ENCODE measurements at regions not wholly inside any gene's neighbourhood (a gene's known extent, or its start where the extent isn't known, plus 50 kb on each side); places are given as distances from the start of the nearest gene placed in this dataset.

DNA sequence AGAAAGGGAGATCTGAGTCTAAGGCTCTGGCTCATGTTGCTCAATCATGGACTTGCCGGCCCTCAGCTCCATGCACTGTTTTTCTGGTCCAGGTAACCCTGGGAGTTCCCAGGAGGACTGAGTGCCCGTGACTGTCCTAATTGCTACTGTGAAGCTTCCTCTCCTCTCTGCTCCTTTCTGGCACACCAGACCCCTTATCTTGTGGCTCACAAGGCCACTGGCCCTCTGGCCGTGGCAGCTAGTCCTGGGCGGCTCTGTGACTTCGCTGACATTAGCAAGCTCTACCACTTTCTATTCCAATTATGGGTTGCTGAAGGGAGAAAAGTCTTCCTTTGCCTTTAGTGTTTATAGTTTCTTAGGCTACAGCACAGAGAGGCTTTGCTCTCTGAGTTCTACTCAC is 380.2 kb downstream of the RWDD3 start:
- TF ChIP-seq SIX5 (IDR thresholded peaks at IDR 0.05; ENCODE audit: low read depth, low read length) (no peak), CTBP2 (IDR thresholded peaks at IDR 0.05; ENCODE audit: borderline replicate concordance, insufficient read depth, insufficient read length, low read length) (no peak), TAF1 (IDR thresholded peaks at IDR 0.05; ENCODE audit: low read depth, low read length) (no peak), NRF1 (IDR thresholded peaks at IDR 0.05; ENCODE audit: low read depth, low read length) (no peak), CHD2 (IDR thresholded peaks at IDR 0.05; ENCODE audit: low read length) (no peak), RFX5 (IDR thresholded peaks at IDR 0.05; ENCODE audit: borderline replicate concordance, low read depth, low read length) (no peak), ZNF274 (IDR thresholded peaks at IDR 0.05; ENCODE audit: borderline replicate concordance, extremely low read depth, low read length) (no peak), TCF12 (IDR thresholded peaks at IDR 0.05; ENCODE audit: low read depth, low read length) (no peak)
- FAIRE-seq: no peak
- no peak overlapping the region for H3K18ac ChIP-seq (ENCODE audit: extremely low read depth, low read length)

More for the DNA sequence above, 380.2 kb downstream of the RWDD3 start:
- no peak overlapping the region for H2BK20ac ChIP-seq (ENCODE audit: low read length)
- no peaks in the 10 kb centered on the region for H4K20me1 ChIP-seq (replicated peaks in 1 of 2; ENCODE audit: control insufficient read depth in 1 of 2, insufficient read depth in 2 of 2, low read length in 2 of 2)
- H3K56ac ChIP-seq (replicated peaks; ENCODE audit: insufficient read length, low read depth, low read length): no peak overlapping the region
- H3K27ac ChIP-seq (ENCODE audit: low read depth, low read length): no peak overlapping the region
- no peaks in the 10 kb centered on the region for H3K9me3 ChIP-seq (ENCODE audit: insufficient read depth in 2 of 2, low read depth in 1 of 2, low read length in 1 of 2)
- H2BK12ac ChIP-seq (ENCODE audit: low read depth, low read length): no peak overlapping the region
- H3K14ac ChIP-seq (ENCODE audit: insufficient read length): no peak overlapping the region
- POLR2A ChIA-PET (ENCODE audit: partially characterized antibody): no interaction called here
- no peak overlapping the region for H2AK5ac ChIP-seq (ENCODE audit: low read depth, low read length)
- no peak overlapping the region for H4K5ac ChIP-seq (ENCODE audit: insufficient read length, low read depth, low read length)
- H3K4me3 ChIP-seq (ENCODE audit: extremely low read depth in 1 of 4, insufficient read depth in 2 of 4, low read depth in 3 of 4, low read length in 4 of 4): no peak overlapping the region
- DNase-seq (ENCODE audit: low read depth in 1 of 2, low spot score in 2 of 2): no peak
- H3K27me3 ChIP-seq (replicated peaks in 1 of 4; ENCODE audit: control insufficient read depth in 3 of 4, extremely low read depth in 1 of 4, insufficient read depth in 3 of 4, low read length in 3 of 4): no peaks in the 10 kb centered on the region
- no peak overlapping the region for H2BK5ac ChIP-seq (ENCODE audit: low read depth, low read length)
- H3K4ac ChIP-seq (replicated peaks; ENCODE audit: insufficient read length, low read depth, low read length): no peak overlapping the region
- CTCF ChIA-PET (ENCODE audit: partially characterized antibody): no interaction called here
- no peaks in the 10 kb centered on the region for H3K4me1 ChIP-seq (replicated peaks in 1 of 4; ENCODE audit: control insufficient read depth in 3 of 4, insufficient read depth in 4 of 4, low read length in 3 of 4)
- no peak overlapping the region for H2AFZ ChIP-seq (ENCODE audit: low read length)
- no peak overlapping the region for H3K9ac ChIP-seq (replicated peaks in 1 of 4; ENCODE audit: extremely low read depth in 1 of 4, low read depth in 3 of 4, low read length in 3 of 4)
- H3K79me1 ChIP-seq (ENCODE audit: low read depth, low read length): no peaks in the 10 kb centered on the region
- no peak overlapping the region for H3K4me2 ChIP-seq (ENCODE audit: insufficient read depth in 1 of 2, low read depth in 2 of 2, low read length in 2 of 2)
- H2BK120ac ChIP-seq (replicated peaks; ENCODE audit: low read depth, low read length): no peak overlapping the region
- 94% methylated on average over 5 of the region's 5 CpGs; no CpG with 5 or more reads in 1 of the 2 experiments for WGBS, 2 experiments (ENCODE audit: extremely low coverage in 1 of 2, insufficient coverage in 1 of 2, insufficient read length in 1 of 2, insufficient replicate concordance in 2 of 2, low coverage in 1 of 2, low lambda C conversion rate in 2 of 2, missing lambda C conversion rate in 1 of 2)
- no peaks in the 10 kb centered on the region for H3K79me2 ChIP-seq (ENCODE audit: control insufficient read depth in 1 of 2, insufficient read depth in 2 of 2, low read length in 2 of 2)
- H2BK15ac ChIP-seq (ENCODE audit: low read length): no peak overlapping the region
- H3K23me2 ChIP-seq (ENCODE audit: low read depth, low read length): peaks cover 2% of the 10 kb centered on the region; the same call in 1 of the 2 replicates
- no peaks in the 10 kb centered on the region for H3K36me3 ChIP-seq (ENCODE audit: control insufficient read depth in 2 of 4, insufficient read depth in 4 of 4, low read length in 3 of 4)
- no peak overlapping the region for H3K23ac ChIP-seq (ENCODE audit: insufficient read length)
- H4K8ac ChIP-seq (ENCODE audit: extremely low read depth, insufficient read depth, low read length): no peak overlapping the region; the same call in 1 of the 2 replicates
- H4K91ac ChIP-seq (replicated peaks; ENCODE audit: insufficient read length, low read length): no peak overlapping the region

Measured in H1 (cell line).